GM12878 (cell line): ENCODE measurements at regions not wholly inside any gene's neighbourhood (a gene's known extent, or its start where the extent isn't known, plus 50 kb on each side); places are given as distances from the start of the nearest gene placed in this dataset.

Source experiments
- ATAC-seq: fragments of 200-7000 bp; cut with Tn5 transposase; 3 replicates; pipeline ENCODE4 v1.9.1; 2020; ENCODE audit warnings: mild to moderate bottlenecking, moderate library complexity
- BruUV-seq: library from RNA; stranded (reverse); fragments of 400-500 nt; replicated peaks from 2 replicates; lab custom pipeline; 2021; lab: Mats Ljungman, UMichigan
- CTCF ChIA-PET: fragments of 300-600 bp; sonication (Branson Sonifier 250); formaldehyde crosslinking; extraction: SDS; loops from one replicate; lab custom pipeline; 2021; ENCODE audit warnings: inconsistent platforms; lab: Yijun Ruan, JAX
- POLR2A ChIA-PET: fragments of 350-600 bp; formaldehyde crosslinking; extraction: SDS; loops from one replicate; lab custom pipeline; 2021; ENCODE audit warnings: inconsistent platforms; lab: Charles Lee
- RAD21 ChIA-PET: fragments of 300-600 bp; sonication (Branson Sonifier 250); formaldehyde crosslinking; loops from one replicate; lab custom pipeline; 2023; ENCODE audit warnings: antibody characterized with exemption; ENCODE audit not compliant: unreplicated experiment; lab: Charles Lee
- SMC1A ChIA-PET: fragments of 300-600 bp; sonication (Branson Sonifier 250); formaldehyde crosslinking; loops from one replicate; lab custom pipeline; 2023; ENCODE audit not compliant: unreplicated experiment, uncharacterized antibody; lab: Charles Lee
- DNase-seq: peaks from one replicate; pipeline ENCODE4 v3.0.0-alpha.2; 2011; ENCODE audit warnings: low read depth, low spot score
- FAIRE-seq: peaks from 3 replicates; lab custom pipeline; 2011; peaks lifted over from hg19 to GRCh38; lab: Jason Lieb, UNC
- H2AFZ ChIP-seq: 2 replicates; pipeline ENCODE4 v1.6.0; 2011; ENCODE audit warnings: low read depth, low read length, control low read depth; ENCODE audit not compliant: control insufficient read depth
- H3K27ac ChIP-seq: 2 replicates; pipeline ENCODE4 v1.5.1; 2011; ENCODE audit warnings: control low read depth; ENCODE audit not compliant: control insufficient read depth, insufficient read depth
- H3K27me3 ChIP-seq, 2 experiments: replicated peaks in 1 of 2; 2 replicates each; pipeline versions ENCODE4 v1.6.0 to v1.6.1; 2011; ENCODE audit warnings: low read length in 1 of 2; ENCODE audit not compliant: control insufficient read depth in 2 of 2, insufficient read depth in 2 of 2
- H3K36me3 ChIP-seq, 2 experiments: 2 replicates each; pipeline ENCODE4 v1.5.1; 2011; ENCODE audit warnings: low read length in 1 of 2; ENCODE audit not compliant: control insufficient read depth in 2 of 2, insufficient read depth in 2 of 2
- H3K4me1 ChIP-seq: 2 replicates; pipeline ENCODE4 v1.6.1; 2011; ENCODE audit warnings: mild to moderate bottlenecking, low read length, moderate library complexity, mixed read lengths; ENCODE audit not compliant: control insufficient read depth, insufficient read depth
- H3K4me2 ChIP-seq: 2 replicates; pipeline ENCODE4 v1.6.0; 2011; ENCODE audit warnings: control low read depth; ENCODE audit not compliant: control insufficient read depth, insufficient read depth
- H3K4me3 ChIP-seq: fragments of 200-600 bp; sonication (generic); 2 replicates; pipeline ENCODE4 v1.5.1; 2016
- H3K79me2 ChIP-seq: 2 replicates; pipeline ENCODE4 v1.6.0; 2011; ENCODE audit warnings: low read length; ENCODE audit not compliant: control insufficient read depth, insufficient read depth
- H3K9ac ChIP-seq: 2 replicates; pipeline ENCODE4 v1.8.0; 2011; ENCODE audit warnings: low read length, control low read depth, mixed read lengths; ENCODE audit not compliant: control insufficient read depth, insufficient read depth
- H3K9me3 ChIP-seq: replicated peaks from 3 replicates; pipeline ENCODE4 v1.5.1; 2011; ENCODE audit warnings: mild to moderate bottlenecking, low read length; ENCODE audit not compliant: control insufficient read depth, insufficient read depth
- H4K20me1 ChIP-seq: 2 replicates; pipeline ENCODE4 v1.6.0; 2011; ENCODE audit not compliant: control insufficient read depth, insufficient read depth
- CBX3 ChIP-seq: fragments of 200-600 bp; sonication (generic); IDR thresholded peaks from 2 replicates; pipeline ENCODE4 v1.6.1; 2016; ENCODE audit warnings: low read depth, borderline replicate concordance
- HDAC6 ChIP-seq: fragments of 200-600 bp; sonication (generic); IDR thresholded peaks from one replicate; pipeline ENCODE4 v1.8.0; 2017; ENCODE audit warnings: antibody characterized with exemption; ENCODE audit not compliant: unreplicated experiment
- SREBF1 ChIP-seq: IDR thresholded peaks from 2 replicates; pipeline ENCODE4 v1.6.1; 2012; ENCODE audit warnings: mild to moderate bottlenecking, low read length
- WGBS: methylation state at CpG from one replicate; pipeline ENCODE4 v1.1.6; 2016; ENCODE audit warnings: low lambda C conversion rate; ENCODE audit not compliant: insufficient replicate concordance, insufficient coverage; ENCODE audit errors: missing lambda C conversion rate; 5-methylcytosine and 5-hydroxymethylcytosine counted together
- in situ Hi-C: fragments of 300-500 bp; cut with MboI; formaldehyde crosslinking; loops from 9 replicates; pipeline ENCODE4 v1.14.3; 2018; ENCODE audit warnings: mixed read lengths
- intact Hi-C: fragments of 100-400 bp; cut with micrococcal nuclease; formaldehyde crosslinking; loops from one replicate; pipeline ENCODE4 v1.14.2; 2022; ENCODE audit not compliant: unreplicated experiment
- TF ChIP-seq, protein P1 (sequence below): IDR thresholded peaks from 2 replicates; pipeline ENCODE4 v1.6.1; 2012; ENCODE audit warnings: improper control_type of control experiment, low read depth, low read length; ENCODE audit not compliant: insufficient replicate concordance
- TF ChIP-seq, protein P2 (sequence below): fragments of 450-650 bp; formaldehyde crosslinking; IDR thresholded peaks from 2 replicates; pipeline ENCODE4 v1.4.0; 2022; ENCODE audit warnings: mild to moderate bottlenecking, moderate library complexity

DNA sequence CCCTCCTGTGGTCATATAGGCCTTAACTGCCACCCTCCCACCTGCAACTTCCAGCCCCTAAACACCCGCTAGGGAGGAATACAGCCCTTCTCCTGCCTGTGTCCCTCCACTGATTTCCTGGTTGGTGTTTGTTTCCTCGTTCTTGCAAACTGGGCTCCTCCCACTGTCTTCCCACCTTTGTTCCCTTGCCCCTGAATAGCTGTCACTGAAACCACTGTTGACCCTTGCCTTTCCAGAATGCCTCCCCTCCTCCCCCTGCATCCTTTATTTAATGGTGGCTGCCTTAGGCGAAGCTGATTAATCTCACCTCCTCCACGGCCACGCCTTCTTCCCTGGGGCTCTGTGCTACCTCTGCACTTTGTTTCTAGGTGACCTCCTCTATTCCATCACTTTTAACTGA is 626.7 kb downstream of the BNC2 start:
- no peak for TF ChIP-seq SREBF1
- TF ChIP-seq, protein P1, sequence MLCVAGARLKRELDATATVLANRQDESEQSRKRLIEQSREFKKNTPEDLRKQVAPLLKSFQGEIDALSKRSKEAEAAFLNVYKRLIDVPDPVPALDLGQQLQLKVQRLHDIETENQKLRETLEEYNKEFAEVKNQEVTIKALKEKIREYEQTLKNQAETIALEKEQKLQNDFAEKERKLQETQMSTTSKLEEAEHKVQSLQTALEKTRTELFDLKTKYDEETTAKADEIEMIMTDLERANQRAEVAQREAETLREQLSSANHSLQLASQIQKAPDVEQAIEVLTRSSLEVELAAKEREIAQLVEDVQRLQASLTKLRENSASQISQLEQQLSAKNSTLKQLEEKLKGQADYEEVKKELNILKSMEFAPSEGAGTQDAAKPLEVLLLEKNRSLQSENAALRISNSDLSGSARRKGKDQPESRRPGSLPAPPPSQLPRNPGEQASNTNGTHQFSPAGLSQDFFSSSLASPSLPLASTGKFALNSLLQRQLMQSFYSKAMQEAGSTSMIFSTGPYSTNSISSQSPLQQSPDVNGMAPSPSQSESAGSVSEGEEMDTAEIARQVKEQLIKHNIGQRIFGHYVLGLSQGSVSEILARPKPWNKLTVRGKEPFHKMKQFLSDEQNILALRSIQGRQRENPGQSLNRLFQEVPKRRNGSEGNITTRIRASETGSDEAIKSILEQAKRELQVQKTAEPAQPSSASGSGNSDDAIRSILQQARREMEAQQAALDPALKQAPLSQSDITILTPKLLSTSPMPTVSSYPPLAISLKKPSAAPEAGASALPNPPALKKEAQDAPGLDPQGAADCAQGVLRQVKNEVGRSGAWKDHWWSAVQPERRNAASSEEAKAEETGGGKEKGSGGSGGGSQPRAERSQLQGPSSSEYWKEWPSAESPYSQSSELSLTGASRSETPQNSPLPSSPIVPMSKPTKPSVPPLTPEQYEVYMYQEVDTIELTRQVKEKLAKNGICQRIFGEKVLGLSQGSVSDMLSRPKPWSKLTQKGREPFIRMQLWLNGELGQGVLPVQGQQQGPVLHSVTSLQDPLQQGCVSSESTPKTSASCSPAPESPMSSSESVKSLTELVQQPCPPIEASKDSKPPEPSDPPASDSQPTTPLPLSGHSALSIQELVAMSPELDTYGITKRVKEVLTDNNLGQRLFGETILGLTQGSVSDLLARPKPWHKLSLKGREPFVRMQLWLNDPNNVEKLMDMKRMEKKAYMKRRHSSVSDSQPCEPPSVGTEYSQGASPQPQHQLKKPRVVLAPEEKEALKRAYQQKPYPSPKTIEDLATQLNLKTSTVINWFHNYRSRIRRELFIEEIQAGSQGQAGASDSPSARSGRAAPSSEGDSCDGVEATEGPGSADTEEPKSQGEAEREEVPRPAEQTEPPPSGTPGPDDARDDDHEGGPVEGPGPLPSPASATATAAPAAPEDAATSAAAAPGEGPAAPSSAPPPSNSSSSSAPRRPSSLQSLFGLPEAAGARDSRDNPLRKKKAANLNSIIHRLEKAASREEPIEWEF, result no peak
- TF ChIP-seq, protein P2, sequence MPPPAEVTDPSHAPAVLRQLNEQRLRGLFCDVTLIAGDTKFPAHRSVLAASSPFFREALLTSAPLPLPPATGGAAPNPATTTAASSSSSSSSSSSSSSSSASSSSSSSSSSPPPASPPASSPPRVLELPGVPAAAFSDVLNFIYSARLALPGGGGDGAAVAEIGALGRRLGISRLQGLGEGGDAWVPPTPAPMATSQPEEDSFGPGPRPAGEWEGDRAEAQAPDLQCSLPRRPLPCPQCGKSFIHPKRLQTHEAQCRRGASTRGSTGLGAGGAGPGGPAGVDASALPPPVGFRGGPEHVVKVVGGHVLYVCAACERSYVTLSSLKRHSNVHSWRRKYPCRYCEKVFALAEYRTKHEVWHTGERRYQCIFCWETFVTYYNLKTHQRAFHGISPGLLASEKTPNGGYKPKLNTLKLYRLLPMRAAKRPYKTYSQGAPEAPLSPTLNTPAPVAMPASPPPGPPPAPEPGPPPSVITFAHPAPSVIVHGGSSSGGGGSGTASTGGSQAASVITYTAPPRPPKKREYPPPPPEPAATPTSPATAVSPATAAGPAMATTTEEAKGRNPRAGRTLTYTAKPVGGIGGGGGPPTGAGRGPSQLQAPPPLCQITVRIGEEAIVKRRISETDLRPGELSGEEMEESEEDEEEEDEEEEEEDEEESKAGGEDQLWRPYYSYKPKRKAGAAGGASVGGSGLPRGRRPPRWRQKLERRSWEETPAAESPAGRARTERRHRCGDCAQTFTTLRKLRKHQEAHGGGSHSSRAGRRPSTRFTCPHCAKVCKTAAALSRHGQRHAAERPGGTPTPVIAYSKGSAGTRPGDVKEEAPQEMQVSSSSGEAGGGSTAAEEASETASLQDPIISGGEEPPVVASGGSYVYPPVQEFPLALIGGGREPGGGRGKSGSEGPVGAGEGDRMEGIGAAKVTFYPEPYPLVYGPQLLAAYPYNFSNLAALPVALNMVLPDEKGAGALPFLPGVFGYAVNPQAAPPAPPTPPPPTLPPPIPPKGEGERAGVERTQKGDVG (CRISPR knock-in tag), result no peak
- no peak for TF ChIP-seq HDAC6
- no peak for TF ChIP-seq CBX3
- ChIA-PET CTCF (interaction anchor here (1.1 kb wide), 1 partner anchor 12 kb away, joined by 4 read pairs; no protein-coding TSS in a partner anchor), RAD21 (no interaction called here), SMC1A (no interaction called here), POLR2A (no interaction called here)
- Histone ChIP-seq H3K9ac (no peak overlapping the region), H3K4me1 (no peaks in the 10 kb centered on the region), H3K79me2 (no peaks in the 10 kb centered on the region), H3K4me2 (no peak overlapping the region), H3K4me3 (no peak overlapping the region), H3K36me3 (no peaks in the 10 kb centered on the region), H3K27me3 (no peaks in the 10 kb centered on the region), H3K27ac (no peak overlapping the region), H4K20me1 (no peaks in the 10 kb centered on the region), H3K9me3 (no peaks in the 10 kb centered on the region; the same call in 2 of the 3 replicates), H2AFZ (no peak overlapping the region)
- in situ Hi-C loops (no loop called here), intact Hi-C loops (no loop called here)
- WGBS, result 16% methylated on average over 5 of the region's 5 CpGs
- BruUV-seq, result no TSS peak
- DNase-seq (no peak), ATAC-seq (no peak), FAIRE-seq (no peak)
